H9 (cell line): ENCODE measurements at regions not wholly inside any gene's neighbourhood (a gene's known extent, or its start where the extent isn't known, plus 50 kb on each side); places are given as distances from the start of the nearest gene placed in this dataset.

Experiments
- DNase-seq: peaks from one replicate; pipeline ENCODE4 v3.0.0-alpha.2; 2017
- H2AFZ ChIP-seq: one replicate; pipeline ENCODE4 v1.6.1; 2013; ENCODE audit warnings: mild to moderate bottlenecking, low read length, control low read depth, moderate library complexity
- H2AK5ac ChIP-seq: 2 replicates; pipeline ENCODE4 v1.6.1; 2013; ENCODE audit warnings: low read length, control low read depth, mixed read lengths; ENCODE audit not compliant: insufficient read length
- H2BK120ac ChIP-seq: one replicate; pipeline ENCODE4 v1.6.1; 2013; ENCODE audit warnings: low read depth, mild to moderate bottlenecking, low read length, control low read depth, inconsistent platforms; ENCODE audit not compliant: poor library complexity, severe bottlenecking
- H2BK12ac ChIP-seq: 2 replicates; pipeline ENCODE4 v1.6.1; 2013; ENCODE audit warnings: low read length, control low read depth, mixed read lengths, low read depth; ENCODE audit not compliant: insufficient read length
- H2BK15ac ChIP-seq: 2 replicates; pipeline ENCODE4 v1.6.1; 2013; ENCODE audit warnings: low read depth, low read length, control low read depth
- H2BK20ac ChIP-seq: one replicate; pipeline ENCODE4 v1.6.1; 2013; ENCODE audit warnings: low read depth, mild to moderate bottlenecking, low read length, control low read depth, inconsistent platforms; ENCODE audit not compliant: poor library complexity, severe bottlenecking
- H2BK5ac ChIP-seq: 2 replicates; pipeline ENCODE4 v1.6.1; 2013; ENCODE audit warnings: low read length, control low read depth, mixed read lengths; ENCODE audit not compliant: insufficient read length
- H3K14ac ChIP-seq: 2 replicates; pipeline ENCODE4 v1.6.1; 2013; ENCODE audit warnings: low read length, control low read depth; ENCODE audit not compliant: insufficient read depth
- H3K18ac ChIP-seq: 2 replicates; pipeline ENCODE4 v1.6.1; 2013; ENCODE audit warnings: low read depth, mild to moderate bottlenecking, mixed read lengths, low read length, control low read depth; ENCODE audit not compliant: insufficient read length
- H3K23ac ChIP-seq: 2 replicates; pipeline ENCODE4 v1.6.1; 2013; ENCODE audit warnings: low read length, control low read depth, mixed read lengths, low read depth; ENCODE audit not compliant: insufficient read length
- H3K23me2 ChIP-seq: 2 replicates; pipeline ENCODE4 v1.6.1; 2013; ENCODE audit warnings: low read depth, mild to moderate bottlenecking, mixed read lengths, low read length, control low read depth; ENCODE audit not compliant: insufficient read length, poor library complexity, severe bottlenecking
- H3K27ac ChIP-seq: 2 replicates; pipeline ENCODE4 v1.5.1; 2013; ENCODE audit warnings: low read length, control low read depth, mixed read lengths, low read depth; ENCODE audit not compliant: insufficient read length
- H3K27me3 ChIP-seq: 2 replicates; pipeline ENCODE4 v1.6.1; 2013; ENCODE audit warnings: low read length, control low read depth, inconsistent platforms; ENCODE audit not compliant: insufficient read depth
- H3K4ac ChIP-seq: 2 replicates; pipeline ENCODE4 v1.6.1; 2013; ENCODE audit warnings: low read depth, mild to moderate bottlenecking, control low read depth, inconsistent platforms, low read length, moderate library complexity
- H3K4me1 ChIP-seq: 2 replicates; pipeline ENCODE4 v1.6.1; 2013; ENCODE audit warnings: low read length, control low read depth, inconsistent platforms; ENCODE audit not compliant: insufficient read depth
- H3K4me2 ChIP-seq: 2 replicates; pipeline ENCODE4 v1.6.1; 2013; ENCODE audit warnings: low read length, control low read depth, mixed read lengths; ENCODE audit not compliant: insufficient read length, insufficient read depth
- H3K56ac ChIP-seq: 2 replicates; pipeline ENCODE4 v1.6.1; 2013; ENCODE audit warnings: low read depth, mild to moderate bottlenecking, mixed read lengths, low read length, control low read depth; ENCODE audit not compliant: insufficient read length
- H3K79me1 ChIP-seq: 2 replicates; pipeline ENCODE4 v1.6.1; 2013; ENCODE audit warnings: low read depth, mild to moderate bottlenecking, moderate library complexity, low read length, control low read depth, inconsistent platforms; ENCODE audit not compliant: insufficient read depth, poor library complexity, severe bottlenecking
- H3K79me2 ChIP-seq: 2 replicates; pipeline ENCODE4 v1.6.1; 2013; ENCODE audit warnings: low read length, control low read depth, inconsistent platforms; ENCODE audit not compliant: insufficient read depth
- H3K9ac ChIP-seq: 2 replicates; pipeline ENCODE4 v1.6.1; 2013; ENCODE audit warnings: low read length, control low read depth, mixed read lengths; ENCODE audit not compliant: insufficient read length; ENCODE audit errors: extremely low read depth
- H3K9me3 ChIP-seq: one replicate; pipeline ENCODE4 v1.6.1; 2013; ENCODE audit warnings: low read depth, low read length, inconsistent platforms; ENCODE audit not compliant: control insufficient read depth
- H3T11ph ChIP-seq: one replicate; pipeline ENCODE4 v1.6.1; 2013; ENCODE audit warnings: mild to moderate bottlenecking, low read length, control low read depth, inconsistent platforms
- H4K20me1 ChIP-seq: one replicate; pipeline ENCODE4 v1.6.1; 2013; ENCODE audit not compliant: control insufficient read depth, insufficient read length, insufficient read depth
- H4K5ac ChIP-seq: 2 replicates; pipeline ENCODE4 v1.6.1; 2013; ENCODE audit warnings: low read depth, mild to moderate bottlenecking, mixed read lengths, low read length, control low read depth; ENCODE audit not compliant: insufficient read length
- H4K8ac ChIP-seq: replicated peaks from 2 replicates; pipeline ENCODE4 v1.6.1; 2013; ENCODE audit warnings: low read length, control low read depth, mixed read lengths, low read depth; ENCODE audit not compliant: insufficient read length
- H4K91ac ChIP-seq: 2 replicates; pipeline ENCODE4 v1.6.1; 2013; ENCODE audit warnings: low read depth, mild to moderate bottlenecking, moderate library complexity, mixed read lengths, low read length, control low read depth; ENCODE audit not compliant: insufficient read length
- H3K27ac Mint-ChIP-seq, 3 experiments: 2 replicates in 2 of 3; 3 replicates in 1 of 3; pipeline ENCODE4 v1.8.0; 2020 to 2021; ENCODE audit warnings: mixed read lengths in 3 of 3, mild to moderate bottlenecking in 1 of 3, moderate library complexity in 1 of 3
- H3K27me3 Mint-ChIP-seq: 2 replicates; pipeline ENCODE4 v1.8.0; 2021; ENCODE audit warnings: low read depth, mild to moderate bottlenecking, moderate library complexity, mixed read lengths
- H3K36me3 Mint-ChIP-seq, 3 experiments: 2 replicates in 2 of 3; 3 replicates in 1 of 3; pipeline ENCODE4 v1.8.0; 2020 to 2021; ENCODE audit warnings: low read depth in 3 of 3, mixed read lengths in 3 of 3; ENCODE audit not compliant: insufficient read depth in 1 of 3
- H3K4me1 Mint-ChIP-seq, 2 experiments: 2 replicates each; pipeline ENCODE4 v1.8.0; 2020; ENCODE audit warnings: mixed read lengths in 2 of 2
- H3K4me3 Mint-ChIP-seq, 2 experiments: 2 replicates in 1 of 2; 3 replicates in 1 of 2; pipeline ENCODE4 v1.8.0; 2020 to 2021; ENCODE audit warnings: mild to moderate bottlenecking in 2 of 2, mixed read lengths in 2 of 2, moderate library complexity in 1 of 2
- H3K9me3 Mint-ChIP-seq, 2 experiments: 2 replicates in 1 of 2; 3 replicates in 1 of 2; pipeline ENCODE4 v1.8.0; 2020; ENCODE audit warnings: mild to moderate bottlenecking in 2 of 2, mixed read lengths in 2 of 2, moderate library complexity in 1 of 2
- CTCF ChIP-seq: fragments of 200-600 bp; sonication (generic); conservative IDR thresholded peaks from 3 replicates; pipeline ENCODE4 v1.8.0; 2021; ENCODE audit warnings: antibody characterized with exemption, mild to moderate bottlenecking
- WGBS: extraction: QIAGEN DNeasy Blood & Tissue Kit; methylation state at CpG from one replicate; pipeline ENCODE4 v1.1.7; 2013; ENCODE audit warnings: missing lambda C conversion rate, low lambda C conversion rate, mixed read lengths; ENCODE audit not compliant: insufficient read length; ENCODE audit errors: extremely low coverage; 5-methylcytosine and 5-hydroxymethylcytosine counted together

GRCh38 chr10:45160271-45160670, 155.1 kb downstream of the OR13A1 start:
- Histone ChIP-seq H3K4me1 (no peaks in the 10 kb centered on the region), H3K79me2 (no peaks in the 10 kb centered on the region), H2BK120ac (no peak overlapping the region), H2BK5ac (no peak overlapping the region), H3K27ac (no peak overlapping the region), H3K23ac (no peak overlapping the region), H3K4me2 (no peak overlapping the region), H2AFZ (no peak overlapping the region), H4K20me1 (no peaks in the 10 kb centered on the region), H4K8ac (no peak overlapping the region), H3K23me2 (no peaks in the 10 kb centered on the region), H3T11ph (no peak overlapping the region), H3K4ac (no peak overlapping the region), H3K14ac (no peak overlapping the region), H3K18ac (no peak overlapping the region), H3K9ac (no peak overlapping the region), H2BK12ac (no peak overlapping the region), H2BK20ac (no peak overlapping the region), H4K91ac (no peak overlapping the region), H2AK5ac (no peak overlapping the region), H3K9me3 (no peaks in the 10 kb centered on the region), H4K5ac (no peak overlapping the region), H2BK15ac (no peak overlapping the region), H3K27me3 (no peaks in the 10 kb centered on the region), H3K56ac (no peak overlapping the region), H3K79me1 (no peaks in the 10 kb centered on the region)
- Mint-ChIP-seq H3K27ac (no peak overlapping the region), H3K9me3 (no peaks in the 10 kb centered on the region), H3K4me1 (no peaks in the 10 kb centered on the region), H3K36me3 (no peaks in the 10 kb centered on the region), H3K27me3 (no peaks in the 10 kb centered on the region), H3K4me3 (no peak overlapping the region)
- TF ChIP-seq CTCF, result no peak
- no peak for DNase-seq
- no CpG with 5 or more reads among the region's 1 CpG for WGBS
